GM18517 (cell line): ENCODE measurements at regions not wholly inside any gene's neighbourhood (a gene's known extent, or its start where the extent isn't known, plus 50 kb on each side); places are given as distances from the start of the nearest gene placed in this dataset.

Experiments used
- ATAC-seq: cut with Tn5 transposase; IDR thresholded peaks from one replicate; pipeline ENCODE4 v1.9.1; 2021; ENCODE audit warnings: mild to moderate bottlenecking, moderate library complexity; ENCODE audit not compliant: unreplicated experiment

DNA sequence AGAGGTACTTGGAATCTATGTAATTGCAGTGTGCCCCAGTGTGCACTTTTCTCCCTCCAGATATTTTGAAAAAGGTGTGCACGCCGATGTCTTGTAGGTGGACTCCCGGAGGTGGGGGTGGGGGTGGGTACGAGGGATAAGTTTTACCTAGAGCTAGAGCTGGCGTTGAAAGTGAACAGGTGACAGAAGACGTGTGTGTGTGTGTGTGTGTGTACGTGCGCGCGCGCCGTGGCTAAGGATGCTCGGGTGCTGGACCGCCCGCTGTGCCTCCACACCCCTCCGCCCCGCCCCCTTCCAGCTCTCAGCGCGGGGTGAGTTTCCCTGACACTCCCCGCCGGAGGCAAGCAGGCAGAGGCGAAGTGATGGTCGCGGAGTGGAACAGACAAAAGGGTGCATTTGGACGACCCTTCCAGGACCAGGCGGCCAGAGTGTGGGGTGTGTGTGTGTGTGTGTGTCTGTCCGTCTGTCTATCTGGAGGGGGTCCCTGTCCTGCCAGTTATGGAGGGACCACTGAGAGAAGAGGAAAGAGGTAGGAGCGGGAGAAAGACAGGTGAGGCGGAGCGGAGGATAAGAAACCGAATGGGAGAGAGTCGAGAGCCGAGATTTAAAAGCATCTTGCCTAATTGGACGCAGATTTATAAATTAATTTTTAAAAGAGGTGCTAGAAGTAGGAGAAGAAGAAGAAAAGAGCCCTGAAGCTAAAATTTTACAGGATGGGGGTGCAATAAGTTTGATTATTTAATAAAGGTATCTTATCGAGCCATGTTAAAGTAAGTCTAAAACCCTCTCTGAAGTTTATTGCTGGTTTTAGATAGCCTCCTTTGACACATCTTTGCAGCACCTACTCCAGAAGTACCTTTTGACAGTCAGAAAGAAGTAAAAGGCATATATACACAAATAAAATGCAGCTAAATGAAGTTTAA is 335.8 kb upstream of the THRB start:
- no peak for ATAC-seq

DNA sequence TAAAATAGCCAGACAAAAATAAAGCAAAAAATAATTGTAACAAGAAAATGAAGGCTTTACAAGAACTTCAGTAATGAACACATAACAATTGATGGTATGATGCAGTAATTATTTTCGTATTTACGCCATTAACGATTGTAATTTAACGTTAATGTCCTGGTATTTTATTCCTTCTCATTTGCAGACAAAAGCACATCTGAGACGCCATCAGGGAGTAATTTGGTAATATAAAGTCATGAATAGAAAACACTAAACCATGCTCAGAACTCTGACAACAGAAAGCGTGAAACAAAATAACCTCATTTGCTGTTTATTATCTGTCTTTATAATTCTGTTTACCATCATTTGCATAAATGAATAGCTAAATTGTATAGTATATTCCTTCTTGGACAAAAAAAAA is 336.6 kb upstream of the THRB start:
- no peak for ATAC-seq

DNA sequence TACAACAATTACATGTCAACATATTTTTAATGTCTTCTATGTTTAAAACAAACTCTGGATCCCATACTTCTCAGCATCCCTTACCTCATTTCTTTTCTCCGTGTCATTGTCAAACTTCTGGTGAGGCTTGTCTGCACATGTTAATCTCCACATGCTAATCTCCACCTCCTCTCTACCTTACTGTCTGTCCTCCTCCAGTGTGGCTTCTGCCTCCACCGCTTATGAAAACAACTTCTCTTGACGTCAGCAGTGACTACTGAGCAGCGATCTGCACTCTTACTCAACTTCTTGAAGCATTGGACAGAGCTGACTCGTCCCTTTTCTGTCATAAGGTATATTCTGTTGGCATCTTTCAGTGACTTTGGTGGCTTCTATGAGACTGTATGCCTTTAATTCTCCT is 338.2 kb upstream of the THRB start:
- no peak for ATAC-seq

DNA sequence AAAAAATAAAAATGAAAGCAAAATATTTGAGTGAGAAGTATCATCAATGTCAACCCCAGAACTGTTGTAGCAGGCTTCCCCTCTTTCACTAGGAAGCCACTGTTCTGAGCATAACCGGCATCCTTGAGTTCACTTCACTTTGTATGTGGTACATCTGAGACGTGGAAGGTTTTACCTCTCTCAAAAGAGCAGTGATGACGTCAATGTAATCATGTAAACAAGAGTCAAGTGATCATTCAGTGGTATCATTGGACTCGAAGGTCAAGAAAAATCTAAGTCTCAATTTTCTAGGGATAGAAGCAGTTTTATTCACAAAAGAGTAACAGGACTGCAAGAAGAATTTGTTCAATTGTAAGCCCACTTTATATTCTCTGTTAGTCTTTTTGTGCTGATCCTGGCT is 339.8 kb upstream of the THRB start:
- no peak for ATAC-seq

DNA sequence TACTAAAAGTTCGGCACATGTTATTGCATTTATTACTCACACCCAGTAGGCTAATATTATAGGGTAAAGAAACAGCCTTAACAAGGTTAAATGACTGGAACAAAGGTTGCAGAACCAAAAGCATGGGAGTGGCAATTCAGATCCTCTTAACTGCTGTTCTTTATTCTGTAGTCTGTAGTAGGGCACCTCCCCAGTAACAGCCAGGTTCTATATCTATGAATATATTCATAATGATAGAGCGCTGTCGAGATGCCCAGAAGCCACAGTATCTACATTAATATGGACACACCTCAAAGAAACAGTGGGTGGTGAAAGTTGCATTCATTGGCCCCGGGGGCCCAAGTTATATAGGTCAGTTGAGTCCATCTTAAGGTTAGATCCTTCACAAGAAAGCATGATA is 340.9 kb upstream of the THRB start:
- ATAC-seq, result no peak

DNA sequence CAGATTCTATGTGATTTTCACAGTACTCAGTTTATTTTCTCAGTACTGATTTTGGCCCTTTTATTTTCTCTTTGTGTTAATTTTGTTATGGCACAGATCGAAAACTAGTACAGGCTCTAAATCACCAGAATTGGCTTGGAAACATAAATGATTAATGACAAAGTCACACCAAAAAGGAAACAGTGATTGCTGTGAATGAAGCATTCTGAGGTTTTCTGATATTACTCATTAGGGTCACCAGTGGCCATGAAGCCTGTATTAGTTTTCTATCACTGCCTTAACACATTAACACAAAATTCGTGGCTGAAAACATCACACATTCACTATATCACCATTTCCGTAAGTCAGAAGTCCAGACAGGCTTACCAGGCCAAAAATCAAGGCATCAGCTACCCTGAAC is 343.0 kb upstream of the THRB start:
- ATAC-seq, result no peak

DNA sequence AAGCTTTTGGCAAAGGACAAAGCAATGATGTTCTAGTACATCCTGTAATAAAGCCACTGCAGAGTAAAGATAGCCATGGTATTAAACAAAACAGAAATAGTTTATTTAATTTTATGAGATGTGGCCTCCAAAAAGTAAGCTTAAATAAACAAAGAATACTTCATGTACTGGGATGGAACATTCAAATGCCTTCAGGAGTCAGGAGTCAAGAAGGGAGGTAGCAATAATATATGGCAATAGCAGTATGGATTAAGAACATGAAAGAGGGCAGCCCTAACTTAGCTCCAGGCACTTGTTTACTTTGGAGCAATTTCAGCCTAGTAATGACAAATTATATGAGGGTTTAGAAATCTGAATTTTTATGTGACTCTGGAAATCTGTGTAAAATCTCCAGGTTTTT is 343.9 kb upstream of the THRB start:
- ATAC-seq, result no peak

DNA sequence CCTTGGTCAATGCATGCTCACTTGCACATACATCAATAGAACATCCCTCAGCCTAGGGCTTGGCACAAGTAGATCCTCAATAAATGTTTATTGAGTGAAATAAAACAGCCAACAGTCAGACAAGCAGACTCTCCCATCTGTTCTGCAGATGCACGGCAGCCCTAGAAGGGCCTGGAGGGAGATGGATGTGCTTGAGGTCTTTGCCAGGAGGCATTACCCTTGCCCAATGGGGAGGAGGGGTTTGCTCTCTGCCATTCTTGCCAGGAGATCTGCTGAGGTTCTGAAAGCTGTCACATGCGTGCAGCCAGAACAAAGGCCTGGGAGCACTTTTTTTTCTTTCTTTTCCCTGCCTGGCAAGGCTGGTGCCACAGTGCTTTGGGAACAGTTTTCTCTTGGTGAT is 349.3 kb upstream of the THRB start:
- ATAC-seq, result no peak

DNA sequence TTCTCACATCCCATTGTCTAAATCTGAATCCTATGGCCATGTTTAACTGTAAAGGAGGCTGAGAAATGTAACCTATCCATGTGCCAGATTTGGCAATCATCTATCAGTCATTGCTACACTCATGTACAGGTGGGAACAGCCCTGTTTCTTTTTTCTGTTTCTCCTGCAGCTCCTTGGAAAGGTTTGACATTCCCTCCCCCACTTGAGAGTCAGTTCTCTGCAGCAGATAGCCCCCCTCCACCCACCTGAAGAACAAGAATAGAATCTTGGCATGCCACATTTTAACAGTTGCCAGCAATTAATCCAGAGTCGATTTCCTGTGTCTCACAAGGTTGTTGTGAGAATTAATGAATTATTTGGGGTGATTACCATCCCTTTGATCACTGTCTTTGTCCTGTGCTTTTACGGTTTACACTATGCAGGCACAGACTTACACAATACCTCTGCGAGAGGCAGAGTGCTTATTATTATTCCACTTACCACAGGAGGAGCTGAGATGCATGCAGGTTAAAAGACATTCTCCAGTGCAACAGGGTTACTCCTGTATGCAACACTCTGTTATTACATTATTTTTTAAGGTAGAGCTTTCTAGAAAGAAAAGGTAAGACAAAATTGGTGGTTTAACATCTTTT is 351.0 kb upstream of the THRB start:
- no peak for ATAC-seq

DNA sequence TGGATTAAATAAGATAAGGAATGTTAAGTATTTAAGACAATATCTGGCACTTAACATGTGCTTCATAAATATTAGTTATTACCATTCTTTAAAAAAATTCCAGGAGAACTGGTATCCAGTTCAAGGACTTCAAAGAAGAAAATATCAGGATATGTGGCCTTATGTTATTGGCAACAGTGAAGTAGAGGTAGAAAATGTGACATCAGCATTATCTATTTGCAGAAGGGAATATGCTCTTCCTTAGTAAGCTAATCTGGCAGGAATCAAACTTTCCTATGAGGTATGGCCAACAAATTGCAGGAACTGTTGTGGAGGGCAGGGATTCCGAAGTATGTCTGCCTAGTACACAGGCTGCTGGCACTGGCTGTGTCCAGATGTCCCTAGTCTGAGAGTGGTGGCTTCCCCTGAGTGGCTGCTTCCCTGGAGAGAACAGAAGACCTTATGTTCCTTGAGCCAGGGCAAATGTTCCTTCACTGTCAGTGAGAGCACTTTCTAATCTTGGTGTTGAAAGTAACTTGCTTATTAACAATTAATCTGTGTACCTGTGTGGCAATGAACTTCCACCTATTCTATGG is 351.7 kb upstream of the THRB start:
- ATAC-seq, result no peak

DNA sequence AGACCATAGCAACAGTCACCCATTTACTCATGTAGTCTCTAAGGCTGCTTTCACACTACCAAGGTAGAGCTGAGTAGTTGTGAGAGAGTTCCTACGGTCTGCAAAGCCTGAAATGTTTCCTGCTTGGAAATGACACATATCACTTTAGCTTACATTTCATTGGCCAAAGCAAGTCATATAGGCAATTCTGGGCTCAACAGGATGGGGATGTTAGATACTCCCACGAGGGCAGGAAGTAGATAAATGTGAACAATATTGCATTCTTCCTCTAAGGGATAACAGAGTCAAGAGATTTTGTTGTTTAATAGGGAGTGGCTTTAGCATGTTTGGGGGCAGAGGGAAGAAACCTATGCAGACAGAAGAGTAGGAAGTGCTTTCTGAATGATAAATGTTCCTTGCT is 355.6 kb upstream of the THRB start:
- ATAC-seq, result no peak

DNA sequence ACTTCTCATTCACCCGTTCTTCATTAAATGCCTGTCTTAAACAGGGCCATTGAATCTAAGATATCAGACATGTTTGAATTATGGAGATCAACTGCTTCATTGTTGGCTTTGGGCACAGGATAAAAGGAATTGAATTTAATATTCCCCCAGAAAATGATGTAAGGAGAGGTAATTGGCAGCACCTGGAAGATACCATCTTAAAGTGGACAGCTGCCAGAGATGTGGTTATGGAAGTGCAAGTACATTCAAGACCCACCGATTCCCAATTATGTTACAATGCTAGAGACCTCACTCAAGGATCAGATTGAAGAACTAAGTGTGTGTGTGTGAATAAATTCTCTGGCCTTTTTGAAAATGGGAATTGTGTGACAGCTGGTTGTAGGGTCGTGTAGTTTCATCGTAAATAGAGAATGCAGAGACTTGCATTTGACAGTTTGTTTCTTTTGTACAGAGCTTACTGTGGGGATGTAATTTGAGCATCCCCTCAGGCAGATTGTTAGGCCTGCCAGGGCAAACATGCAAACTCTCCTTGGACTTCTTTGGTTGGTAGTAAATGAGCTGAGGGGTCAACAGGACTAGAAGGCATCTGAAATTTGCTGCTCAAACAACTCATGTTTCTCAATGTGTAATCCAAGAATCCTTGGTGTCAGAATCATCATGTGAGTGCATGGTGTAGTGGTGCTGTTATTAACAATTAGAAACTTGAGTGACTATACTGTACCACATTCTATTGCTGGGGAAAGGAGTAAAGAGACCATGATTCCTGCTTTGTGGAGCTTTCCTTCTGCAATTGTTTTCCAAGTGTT is 359.2 kb upstream of the THRB start:
- no peak for ATAC-seq

DNA sequence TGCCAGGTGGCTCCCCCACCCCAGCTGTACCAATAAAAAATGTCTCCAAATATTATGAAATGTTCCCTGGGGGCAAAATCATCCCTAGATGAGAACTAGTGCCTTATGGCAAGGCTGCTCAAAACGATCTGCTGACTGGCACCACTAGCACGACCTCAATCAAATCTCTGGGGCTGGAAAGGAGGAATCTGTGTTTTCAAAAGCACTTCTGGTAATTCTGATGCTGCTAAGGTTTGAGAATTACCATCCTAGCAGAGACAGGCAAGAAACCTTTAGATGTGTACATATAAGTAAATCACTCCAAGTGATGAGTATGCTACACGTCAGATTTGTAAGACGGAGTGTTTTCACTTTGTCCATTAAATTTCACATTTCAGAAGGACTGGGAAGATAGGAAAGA is 360.1 kb upstream of the THRB start:
- ATAC-seq, result no peak

DNA sequence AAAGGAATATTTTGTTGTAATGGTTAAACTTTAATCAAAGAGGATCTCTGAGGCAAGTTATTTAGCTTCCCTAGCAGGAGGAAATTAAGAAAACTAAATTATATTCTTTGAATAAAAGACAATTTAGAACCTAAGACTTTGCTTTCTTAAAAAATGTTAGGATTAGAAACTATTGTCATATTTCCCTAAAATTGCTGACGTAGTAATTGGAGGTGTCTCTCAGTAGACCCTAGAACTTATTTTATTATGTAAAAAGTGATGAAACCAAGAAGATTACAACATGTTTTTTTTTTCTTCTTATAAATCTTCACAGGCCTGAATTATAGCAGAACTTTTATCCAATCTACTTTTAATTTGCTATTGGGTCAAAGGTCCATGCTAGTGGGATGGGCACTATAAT is 363.3 kb upstream of the THRB start:
- no peak for ATAC-seq

DNA sequence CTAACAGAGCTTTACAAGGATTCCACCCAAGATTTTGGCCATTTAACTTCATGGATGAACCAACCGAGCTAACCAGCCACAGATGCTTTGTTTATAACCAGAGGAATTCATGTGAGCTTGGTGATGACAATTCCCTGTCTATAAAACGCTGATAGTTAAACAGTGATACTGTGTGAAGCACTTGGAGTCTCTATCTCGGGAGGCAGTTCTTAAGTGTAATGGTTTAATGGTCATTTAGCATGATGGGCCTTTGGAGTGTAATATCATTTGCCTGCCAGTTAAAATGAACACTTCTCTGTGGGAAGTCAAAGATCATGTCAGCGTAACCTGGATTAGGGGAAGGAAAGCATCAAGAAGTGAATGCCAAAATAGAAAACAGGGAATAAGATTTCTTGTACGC is 368.6 kb upstream of the THRB start:
- no peak for ATAC-seq

DNA sequence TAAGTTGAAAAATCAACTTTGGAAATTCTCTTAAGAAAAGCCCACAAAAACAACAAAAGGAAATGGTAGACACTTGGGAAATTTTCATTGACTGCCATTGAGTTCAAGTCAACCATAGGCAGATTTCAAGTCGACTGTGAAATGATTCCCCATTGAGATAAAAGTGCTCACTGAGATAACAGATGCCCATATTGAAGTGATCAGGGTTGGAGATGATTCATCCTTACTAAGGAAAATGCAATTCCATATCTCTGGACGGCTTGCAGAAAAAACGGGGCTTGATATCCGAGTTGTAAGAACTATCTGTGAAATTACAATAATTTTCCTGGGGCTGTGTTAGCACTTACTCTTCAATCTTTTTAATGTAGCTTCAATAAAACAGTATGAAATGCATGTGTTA is 373.1 kb upstream of the THRB start:
- ATAC-seq, result no peak

DNA sequence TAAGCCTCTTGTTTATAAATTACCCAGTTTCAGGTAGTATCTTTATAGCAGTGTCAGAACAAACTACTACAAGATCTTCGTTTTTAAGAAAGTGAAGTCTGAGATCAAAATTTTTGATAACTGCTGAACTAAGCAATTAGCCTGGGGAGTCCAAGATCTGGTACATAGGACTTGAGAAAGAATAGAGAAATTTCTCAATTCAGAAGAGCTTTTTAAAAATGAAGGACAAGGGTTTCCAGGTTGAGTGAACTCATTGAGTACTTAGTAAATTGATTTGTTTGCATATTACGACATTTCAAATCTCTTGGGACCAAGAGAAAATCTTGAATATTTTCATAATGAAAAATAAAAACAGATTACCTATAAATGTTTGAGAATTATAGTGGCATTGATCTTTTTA is 386.6 kb upstream of the THRB start:
- ATAC-seq, result no peak

DNA sequence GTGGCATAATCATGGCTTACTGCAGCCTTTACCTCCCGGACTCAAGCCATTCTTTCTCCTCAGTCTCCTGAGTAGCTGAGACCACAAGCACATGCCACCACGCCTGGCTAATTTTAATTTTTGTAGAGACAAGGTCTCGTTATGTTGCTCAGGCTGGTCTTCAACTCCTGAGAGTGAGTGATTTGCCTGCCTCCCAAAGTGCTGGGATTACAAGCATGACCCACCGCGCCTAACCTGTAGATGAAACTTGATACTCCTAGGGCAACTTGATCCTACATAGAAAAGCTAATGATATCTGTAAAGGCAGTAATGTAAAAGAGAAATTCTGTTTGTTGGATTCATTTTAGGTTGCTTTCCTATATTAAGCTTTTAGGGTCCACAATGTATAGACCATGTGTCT is 391.9 kb upstream of the THRB start:
- ATAC-seq, result no peak

DNA sequence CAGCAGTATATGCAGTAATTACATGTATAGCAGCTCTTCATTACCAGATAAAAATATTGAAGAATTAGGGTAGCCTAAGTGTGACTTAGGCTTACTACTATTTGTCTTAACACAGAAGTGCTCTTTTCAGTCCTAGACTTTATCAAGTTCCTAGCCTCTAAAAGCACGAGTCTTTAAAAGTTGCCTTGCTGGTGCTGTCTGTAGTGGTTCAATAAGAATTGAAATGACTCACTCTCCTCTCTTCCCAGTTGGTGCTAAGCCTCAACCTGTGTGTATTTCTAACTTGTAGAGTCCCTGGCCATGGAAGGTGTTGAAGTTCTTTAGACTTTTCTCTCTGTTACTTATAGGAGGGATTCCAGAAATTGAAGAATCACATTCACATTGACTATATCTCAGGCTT is 395.4 kb upstream of the THRB start:
- no peak for ATAC-seq

DNA sequence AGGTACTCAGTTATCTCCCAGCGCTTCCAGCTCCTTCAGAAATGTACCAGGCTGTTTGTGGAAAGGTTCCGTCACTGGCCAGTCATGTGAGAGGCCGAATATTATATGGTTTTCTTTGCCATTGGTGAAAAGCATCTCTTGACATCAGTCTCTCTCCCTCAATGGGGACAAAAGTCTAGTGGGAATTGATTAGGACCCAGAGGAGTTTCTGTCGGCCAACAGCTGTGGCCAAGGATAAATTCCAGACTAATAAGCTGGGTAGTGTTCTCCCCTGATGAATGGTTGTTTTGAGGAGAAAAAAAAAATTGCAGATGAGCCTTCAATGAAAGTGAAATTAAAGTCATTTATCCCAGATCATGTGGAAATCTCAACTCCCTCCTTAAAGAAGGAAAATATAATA is 404.7 kb upstream of the THRB start:
- no peak for ATAC-seq

DNA sequence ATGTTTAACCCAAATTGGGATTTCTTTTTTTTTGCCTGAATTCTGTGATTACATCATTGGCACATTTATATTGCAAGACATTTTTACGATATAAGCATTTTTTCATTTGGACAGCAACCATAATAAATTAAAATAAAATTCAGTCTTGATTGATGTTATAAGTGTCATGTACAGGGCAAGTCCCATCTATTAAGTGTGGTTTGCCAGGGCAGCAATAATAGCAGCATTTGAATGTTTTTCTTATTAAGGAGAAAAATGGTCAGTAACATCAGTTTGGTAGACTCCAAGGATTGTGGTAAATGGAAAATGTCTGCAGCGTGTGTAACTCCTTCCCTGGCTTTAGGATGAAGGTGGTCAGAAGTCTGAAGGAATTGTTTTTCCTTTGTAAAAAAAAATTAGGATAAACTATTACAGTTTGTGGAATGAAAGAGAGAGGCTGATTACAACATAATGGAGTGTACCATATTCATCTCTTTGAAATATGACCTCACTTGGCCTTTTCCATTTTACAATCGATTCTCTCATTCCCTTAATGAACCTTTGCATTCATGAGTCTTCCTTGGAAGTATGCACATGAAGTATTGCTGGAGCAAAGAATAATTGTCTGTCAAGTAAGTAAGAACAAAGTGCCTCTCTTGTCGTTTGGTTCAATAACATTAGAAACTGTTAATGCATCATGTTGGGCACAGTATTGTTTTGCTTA is 405.4 kb upstream of the THRB start:
- ATAC-seq, result no peak
